H9 (cell line): ENCODE measurements at regions not wholly inside any gene's neighbourhood (a gene's known extent, or its start where the extent isn't known, plus 50 kb on each side); places are given as distances from the start of the nearest gene placed in this dataset.
"Not testable (repeated sequence)": the region's sequence is repeated elsewhere in the genome, so short reads cannot be mapped to it uniquely, and the experiment has no call there.

ENCODE experiments used
- DNase-seq: peaks from one replicate; pipeline ENCODE4 v3.0.0-alpha.2; 2017
- H2AFZ ChIP-seq: one replicate; pipeline ENCODE4 v1.6.1; 2013; ENCODE audit warnings: mild to moderate bottlenecking, low read length, control low read depth, moderate library complexity
- H2AK5ac ChIP-seq: 2 replicates; pipeline ENCODE4 v1.6.1; 2013; ENCODE audit warnings: low read length, control low read depth, mixed read lengths; ENCODE audit not compliant: insufficient read length
- H2BK120ac ChIP-seq: one replicate; pipeline ENCODE4 v1.6.1; 2013; ENCODE audit warnings: low read depth, mild to moderate bottlenecking, low read length, control low read depth, inconsistent platforms; ENCODE audit not compliant: poor library complexity, severe bottlenecking
- H2BK12ac ChIP-seq: 2 replicates; pipeline ENCODE4 v1.6.1; 2013; ENCODE audit warnings: low read length, control low read depth, mixed read lengths, low read depth; ENCODE audit not compliant: insufficient read length
- H2BK15ac ChIP-seq: 2 replicates; pipeline ENCODE4 v1.6.1; 2013; ENCODE audit warnings: low read depth, low read length, control low read depth
- H2BK20ac ChIP-seq: one replicate; pipeline ENCODE4 v1.6.1; 2013; ENCODE audit warnings: low read depth, mild to moderate bottlenecking, low read length, control low read depth, inconsistent platforms; ENCODE audit not compliant: poor library complexity, severe bottlenecking
- H2BK5ac ChIP-seq: 2 replicates; pipeline ENCODE4 v1.6.1; 2013; ENCODE audit warnings: low read length, control low read depth, mixed read lengths; ENCODE audit not compliant: insufficient read length
- H3K14ac ChIP-seq: 2 replicates; pipeline ENCODE4 v1.6.1; 2013; ENCODE audit warnings: low read length, control low read depth; ENCODE audit not compliant: insufficient read depth
- H3K18ac ChIP-seq: 2 replicates; pipeline ENCODE4 v1.6.1; 2013; ENCODE audit warnings: low read depth, mild to moderate bottlenecking, mixed read lengths, low read length, control low read depth; ENCODE audit not compliant: insufficient read length
- H3K23ac ChIP-seq: 2 replicates; pipeline ENCODE4 v1.6.1; 2013; ENCODE audit warnings: low read length, control low read depth, mixed read lengths, low read depth; ENCODE audit not compliant: insufficient read length
- H3K23me2 ChIP-seq: 2 replicates; pipeline ENCODE4 v1.6.1; 2013; ENCODE audit warnings: low read depth, mild to moderate bottlenecking, mixed read lengths, low read length, control low read depth; ENCODE audit not compliant: insufficient read length, poor library complexity, severe bottlenecking
- H3K27ac ChIP-seq: 2 replicates; pipeline ENCODE4 v1.5.1; 2013; ENCODE audit warnings: low read length, control low read depth, mixed read lengths, low read depth; ENCODE audit not compliant: insufficient read length
- H3K27me3 ChIP-seq: 2 replicates; pipeline ENCODE4 v1.6.1; 2013; ENCODE audit warnings: low read length, control low read depth, inconsistent platforms; ENCODE audit not compliant: insufficient read depth
- H3K4ac ChIP-seq: 2 replicates; pipeline ENCODE4 v1.6.1; 2013; ENCODE audit warnings: low read depth, mild to moderate bottlenecking, control low read depth, inconsistent platforms, low read length, moderate library complexity
- H3K4me1 ChIP-seq: 2 replicates; pipeline ENCODE4 v1.6.1; 2013; ENCODE audit warnings: low read length, control low read depth, inconsistent platforms; ENCODE audit not compliant: insufficient read depth
- H3K4me2 ChIP-seq: 2 replicates; pipeline ENCODE4 v1.6.1; 2013; ENCODE audit warnings: low read length, control low read depth, mixed read lengths; ENCODE audit not compliant: insufficient read length, insufficient read depth
- H3K56ac ChIP-seq: 2 replicates; pipeline ENCODE4 v1.6.1; 2013; ENCODE audit warnings: low read depth, mild to moderate bottlenecking, mixed read lengths, low read length, control low read depth; ENCODE audit not compliant: insufficient read length
- H3K79me1 ChIP-seq: 2 replicates; pipeline ENCODE4 v1.6.1; 2013; ENCODE audit warnings: low read depth, mild to moderate bottlenecking, moderate library complexity, low read length, control low read depth, inconsistent platforms; ENCODE audit not compliant: insufficient read depth, poor library complexity, severe bottlenecking
- H3K79me2 ChIP-seq: 2 replicates; pipeline ENCODE4 v1.6.1; 2013; ENCODE audit warnings: low read length, control low read depth, inconsistent platforms; ENCODE audit not compliant: insufficient read depth
- H3K9ac ChIP-seq: 2 replicates; pipeline ENCODE4 v1.6.1; 2013; ENCODE audit warnings: low read length, control low read depth, mixed read lengths; ENCODE audit not compliant: insufficient read length; ENCODE audit errors: extremely low read depth
- H3K9me3 ChIP-seq: one replicate; pipeline ENCODE4 v1.6.1; 2013; ENCODE audit warnings: low read depth, low read length, inconsistent platforms; ENCODE audit not compliant: control insufficient read depth
- H3T11ph ChIP-seq: one replicate; pipeline ENCODE4 v1.6.1; 2013; ENCODE audit warnings: mild to moderate bottlenecking, low read length, control low read depth, inconsistent platforms
- H4K20me1 ChIP-seq: one replicate; pipeline ENCODE4 v1.6.1; 2013; ENCODE audit not compliant: control insufficient read depth, insufficient read length, insufficient read depth
- H4K5ac ChIP-seq: 2 replicates; pipeline ENCODE4 v1.6.1; 2013; ENCODE audit warnings: low read depth, mild to moderate bottlenecking, mixed read lengths, low read length, control low read depth; ENCODE audit not compliant: insufficient read length
- H4K8ac ChIP-seq: replicated peaks from 2 replicates; pipeline ENCODE4 v1.6.1; 2013; ENCODE audit warnings: low read length, control low read depth, mixed read lengths, low read depth; ENCODE audit not compliant: insufficient read length
- H4K91ac ChIP-seq: 2 replicates; pipeline ENCODE4 v1.6.1; 2013; ENCODE audit warnings: low read depth, mild to moderate bottlenecking, moderate library complexity, mixed read lengths, low read length, control low read depth; ENCODE audit not compliant: insufficient read length
- H3K27ac Mint-ChIP-seq, 3 experiments: 2 replicates in 2 of 3; 3 replicates in 1 of 3; pipeline ENCODE4 v1.8.0; 2020 to 2021; ENCODE audit warnings: mixed read lengths in 3 of 3, mild to moderate bottlenecking in 1 of 3, moderate library complexity in 1 of 3
- H3K27me3 Mint-ChIP-seq: 2 replicates; pipeline ENCODE4 v1.8.0; 2021; ENCODE audit warnings: low read depth, mild to moderate bottlenecking, moderate library complexity, mixed read lengths
- H3K36me3 Mint-ChIP-seq, 3 experiments: 2 replicates in 2 of 3; 3 replicates in 1 of 3; pipeline ENCODE4 v1.8.0; 2020 to 2021; ENCODE audit warnings: low read depth in 3 of 3, mixed read lengths in 3 of 3; ENCODE audit not compliant: insufficient read depth in 1 of 3
- H3K4me1 Mint-ChIP-seq, 2 experiments: 2 replicates each; pipeline ENCODE4 v1.8.0; 2020; ENCODE audit warnings: mixed read lengths in 2 of 2
- H3K4me3 Mint-ChIP-seq, 2 experiments: 2 replicates in 1 of 2; 3 replicates in 1 of 2; pipeline ENCODE4 v1.8.0; 2020 to 2021; ENCODE audit warnings: mild to moderate bottlenecking in 2 of 2, mixed read lengths in 2 of 2, moderate library complexity in 1 of 2
- H3K9me3 Mint-ChIP-seq, 2 experiments: 2 replicates in 1 of 2; 3 replicates in 1 of 2; pipeline ENCODE4 v1.8.0; 2020; ENCODE audit warnings: mild to moderate bottlenecking in 2 of 2, mixed read lengths in 2 of 2, moderate library complexity in 1 of 2
- WGBS: extraction: QIAGEN DNeasy Blood & Tissue Kit; methylation state at CpG from one replicate; pipeline ENCODE4 v1.1.7; 2013; ENCODE audit warnings: missing lambda C conversion rate, low lambda C conversion rate, mixed read lengths; ENCODE audit not compliant: insufficient read length; ENCODE audit errors: extremely low coverage; 5-methylcytosine and 5-hydroxymethylcytosine counted together

DNA sequence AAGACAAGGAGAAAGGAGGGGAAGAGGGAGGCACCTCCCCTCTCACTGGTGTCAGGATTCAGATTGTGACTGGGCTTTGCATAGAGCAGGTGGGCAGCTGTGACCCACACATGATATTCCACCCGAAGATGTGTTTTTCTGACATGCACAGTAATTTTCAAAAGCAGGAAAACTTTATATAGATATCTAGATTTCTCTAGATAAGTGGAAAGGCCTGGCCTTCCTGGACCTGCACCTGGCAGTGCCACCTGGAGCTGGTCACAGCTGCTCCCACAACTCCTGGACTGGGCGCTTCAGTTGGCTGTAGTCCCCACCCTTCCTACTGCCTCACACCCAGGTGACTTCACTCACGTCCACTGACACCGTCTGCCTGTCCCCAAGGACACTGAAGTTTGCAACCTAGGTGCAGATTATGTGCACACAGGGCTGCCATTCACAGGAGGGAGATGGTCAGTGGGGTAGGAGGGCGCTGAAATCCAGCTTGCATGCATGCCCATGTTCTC lies 70.4 kb upstream of the PLGLB2 start:
- H2BK15ac ChIP-seq, H3K4me3 Mint-ChIP-seq, H3K79me2 ChIP-seq, H3K23ac ChIP-seq, H3T11ph ChIP-seq, H3K27me3 ChIP-seq, H4K91ac ChIP-seq, H4K20me1 ChIP-seq, H3K27ac Mint-ChIP-seq, H2AFZ ChIP-seq, H2BK12ac ChIP-seq, H2BK120ac ChIP-seq, H3K79me1 ChIP-seq, H3K18ac ChIP-seq, H3K9ac ChIP-seq, H2BK5ac ChIP-seq, H3K4ac ChIP-seq, H3K4me1 Mint-ChIP-seq, H3K4me2 ChIP-seq, H3K27ac ChIP-seq, H3K23me2 ChIP-seq, H3K9me3 ChIP-seq, H3K4me1 ChIP-seq, H4K5ac ChIP-seq, H3K36me3 Mint-ChIP-seq, H3K27me3 Mint-ChIP-seq, H2BK20ac ChIP-seq, H4K8ac ChIP-seq, H3K56ac ChIP-seq, H3K14ac ChIP-seq, H2AK5ac ChIP-seq, H3K9me3 Mint-ChIP-seq: not testable (repeated sequence)
- no CpG with 5 or more reads among the region's 5 CpGs for WGBS
- DNase-seq = peak; percentile 6

- not testable (repeated sequence) for H3T11ph ChIP-seq, H3K56ac ChIP-seq, H3K23me2 ChIP-seq, H4K5ac ChIP-seq, H3K27me3 Mint-ChIP-seq, H3K27ac ChIP-seq, H3K79me2 ChIP-seq, H3K27me3 ChIP-seq, H3K4me2 ChIP-seq, H3K4me1 Mint-ChIP-seq, H2BK15ac ChIP-seq, H3K23ac ChIP-seq, H3K9me3 Mint-ChIP-seq, H4K8ac ChIP-seq, H3K14ac ChIP-seq, H4K91ac ChIP-seq, H2BK20ac ChIP-seq, H2AFZ ChIP-seq, H2BK12ac ChIP-seq, H3K79me1 ChIP-seq, H2BK120ac ChIP-seq, H3K9me3 ChIP-seq, H3K18ac ChIP-seq, H3K27ac Mint-ChIP-seq, H3K4me1 ChIP-seq, H3K36me3 Mint-ChIP-seq, H2BK5ac ChIP-seq, H3K9ac ChIP-seq, H3K4ac ChIP-seq, H2AK5ac ChIP-seq, H3K4me3 Mint-ChIP-seq, DNase-seq, H4K20me1 ChIP-seq
- WGBS = no CpG with 5 or more reads among the region's 6 CpGs
Measured at GRCh38 chr2:87678742-87679173, 69.1 kb upstream of the PLGLB2 start.
